Thyroid gland (tissue), 4 donors: ENCODE measurements at regions not wholly inside any gene's neighbourhood (a gene's known extent, or its start where the extent isn't known, plus 50 kb on each side); places are given as distances from the start of the nearest gene placed in this dataset.

Experiments used
- DNase-seq, 2 donors: peaks; one replicate each; pipeline ENCODE4 v3.0.0-alpha.2; 2019
- H3K27ac ChIP-seq, 3 donors: fragments of 200-600 bp; sonication (generic); 1 replicate in 2 of 3; 2 replicates in 1 of 3; pipeline ENCODE4 v1.5.1; 2016 to 2019; ENCODE audit warnings: mild to moderate bottlenecking in 1 of 3, moderate library complexity in 1 of 3
- H3K27me3 ChIP-seq: fragments of 200-600 bp; sonication (generic); one replicate; pipeline ENCODE4 v1.5.1; 2019
- H3K36me3 ChIP-seq, 2 donors: fragments of 200-600 bp; sonication (generic); one replicate each; pipeline ENCODE4 v1.5.1; 2016 to 2019
- H3K4me1 ChIP-seq, 2 donors: fragments of 200-600 bp; sonication (generic); one replicate each; pipeline ENCODE4 v1.5.1; 2017 to 2019
- H3K4me3 ChIP-seq, 3 donors: fragments of 200-600 bp; sonication (generic); replicated peaks in 1 of 3; 1 replicate in 2 of 3; 2 replicates in 1 of 3; pipeline ENCODE4 v1.5.1; 2016; ENCODE audit warnings: mild to moderate bottlenecking in 1 of 3
- H3K9me3 ChIP-seq: fragments of 200-600 bp; sonication (generic); one replicate; pipeline ENCODE4 v1.5.1; 2017
- POLR2A ChIP-seq, 2 donors: fragments of 450-650 bp; IDR thresholded peaks; one replicate each; pipeline ENCODE4 v1.6.1; 2017; ENCODE audit warnings: antibody characterized with exemption in 2 of 2, mild to moderate bottlenecking in 2 of 2, moderate library complexity in 1 of 2
- WGBS, 2 donors: methylation state at CpG; one replicate each; pipeline ENCODE4 v1.1.5; 2017; 5-methylcytosine and 5-hydroxymethylcytosine counted together
- intact Hi-C: fragments of 100-400 bp; cut with DNase I; formaldehyde crosslinking; loops from one replicate; pipeline ENCODE4 v1.15.1; 2023
- TF ChIP-seq, protein P1 (sequence below), 6 experiments: fragments of 200-600 bp in 3 of 6; fragments of 450-650 bp in 3 of 6; sonication (generic) in 3 of 6; IDR thresholded peaks; one replicate each; pipeline ENCODE4 v1.5.1; 2016 to 2019; ENCODE audit warnings: antibody characterized with exemption in 6 of 6, mild to moderate bottlenecking in 2 of 6, inconsistent platforms in 1 of 6, moderate library complexity in 1 of 6

DNA sequence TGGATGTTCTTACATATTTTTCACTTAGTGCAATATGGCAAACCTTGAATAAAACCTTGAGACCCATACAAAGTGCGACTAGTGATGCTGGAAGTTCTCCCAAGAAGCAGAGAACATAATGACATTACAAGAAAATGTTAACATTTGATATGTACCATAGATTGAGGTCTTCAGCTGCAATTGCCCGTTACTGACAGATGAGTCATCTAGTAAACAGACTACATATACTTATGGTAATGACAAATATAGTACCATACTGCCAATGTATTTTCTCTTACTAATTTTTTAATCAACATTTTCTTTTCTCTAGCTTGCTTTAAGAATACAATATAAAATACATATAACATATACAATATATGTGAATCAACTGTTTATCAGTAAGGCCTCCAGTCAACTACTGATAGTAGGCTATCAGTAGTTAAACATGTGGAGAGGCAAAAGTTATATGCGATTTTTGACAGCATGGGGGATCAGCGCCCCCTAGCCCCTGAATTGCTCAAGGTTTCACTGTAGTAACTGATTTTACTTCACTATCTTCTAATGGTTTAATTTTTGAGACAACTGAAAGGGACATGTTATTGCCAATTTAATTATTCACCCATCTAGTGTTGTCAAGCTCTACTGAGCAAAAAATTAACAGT is 166.7 kb upstream of the ADGRB3 start:
- no peaks in the 10 kb centered on the region for H3K27me3 ChIP-seq
- WGBS, 2 donors, result 42 to 56% methylated on average over 4 of the region's 4 CpGs
- H3K4me3 ChIP-seq, result no peak overlapping the region
- no peaks in the 10 kb centered on the region for H3K9me3 ChIP-seq
- H3K4me1 ChIP-seq, result no peaks in the 10 kb centered on the region
- H3K36me3 ChIP-seq, result no peaks in the 10 kb centered on the region
- intact Hi-C loops, result no loop called here
- TF ChIP-seq, protein P1, sequence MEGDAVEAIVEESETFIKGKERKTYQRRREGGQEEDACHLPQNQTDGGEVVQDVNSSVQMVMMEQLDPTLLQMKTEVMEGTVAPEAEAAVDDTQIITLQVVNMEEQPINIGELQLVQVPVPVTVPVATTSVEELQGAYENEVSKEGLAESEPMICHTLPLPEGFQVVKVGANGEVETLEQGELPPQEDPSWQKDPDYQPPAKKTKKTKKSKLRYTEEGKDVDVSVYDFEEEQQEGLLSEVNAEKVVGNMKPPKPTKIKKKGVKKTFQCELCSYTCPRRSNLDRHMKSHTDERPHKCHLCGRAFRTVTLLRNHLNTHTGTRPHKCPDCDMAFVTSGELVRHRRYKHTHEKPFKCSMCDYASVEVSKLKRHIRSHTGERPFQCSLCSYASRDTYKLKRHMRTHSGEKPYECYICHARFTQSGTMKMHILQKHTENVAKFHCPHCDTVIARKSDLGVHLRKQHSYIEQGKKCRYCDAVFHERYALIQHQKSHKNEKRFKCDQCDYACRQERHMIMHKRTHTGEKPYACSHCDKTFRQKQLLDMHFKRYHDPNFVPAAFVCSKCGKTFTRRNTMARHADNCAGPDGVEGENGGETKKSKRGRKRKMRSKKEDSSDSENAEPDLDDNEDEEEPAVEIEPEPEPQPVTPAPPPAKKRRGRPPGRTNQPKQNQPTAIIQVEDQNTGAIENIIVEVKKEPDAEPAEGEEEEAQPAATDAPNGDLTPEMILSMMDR (IDR thresholded peaks at IDR 0.05), result no peak
- TF ChIP-seq POLR2A (IDR thresholded peaks at IDR 0.05), result no peak
- no peak overlapping the region for H3K27ac ChIP-seq
- DNase-seq, result no peak

DNA sequence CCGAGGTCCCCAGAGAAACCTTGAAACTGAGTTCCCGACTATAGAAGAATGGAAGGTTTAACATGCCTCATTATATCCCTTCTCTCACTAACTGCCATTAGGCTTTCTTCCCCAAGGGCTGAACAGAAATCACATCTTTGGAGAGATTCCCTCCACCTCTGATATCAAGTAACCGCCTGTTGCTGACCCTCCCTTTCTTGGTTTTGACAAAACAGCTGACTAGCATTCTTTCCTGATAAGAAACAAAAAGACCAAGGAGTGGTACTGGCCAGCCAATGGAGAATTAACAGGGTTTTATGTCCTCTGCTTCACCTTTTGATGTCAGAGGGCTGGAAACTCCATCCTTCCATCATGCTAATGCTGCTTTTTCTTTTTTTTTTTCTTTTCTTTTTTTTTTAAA is 176.6 kb upstream of the ADGRB3 start:
- no peak for TF ChIP-seq POLR2A (IDR thresholded peaks at IDR 0.05)
- TF ChIP-seq, protein P1 (IDR thresholded peaks at IDR 0.05), result no peak
- DNase-seq, result no peak
- Histone ChIP-seq H3K27me3 (no peaks in the 10 kb centered on the region), H3K9me3 (no peaks in the 10 kb centered on the region), H3K4me1 (no peaks in the 10 kb centered on the region), H3K27ac (no peak overlapping the region), H3K36me3 (no peaks in the 10 kb centered on the region), H3K4me3 (no peak overlapping the region)
- 86 to 91% methylated on average over 3 of the region's 3 CpGs for WGBS, 2 donors
- intact Hi-C loops, result no loop called here

DNA sequence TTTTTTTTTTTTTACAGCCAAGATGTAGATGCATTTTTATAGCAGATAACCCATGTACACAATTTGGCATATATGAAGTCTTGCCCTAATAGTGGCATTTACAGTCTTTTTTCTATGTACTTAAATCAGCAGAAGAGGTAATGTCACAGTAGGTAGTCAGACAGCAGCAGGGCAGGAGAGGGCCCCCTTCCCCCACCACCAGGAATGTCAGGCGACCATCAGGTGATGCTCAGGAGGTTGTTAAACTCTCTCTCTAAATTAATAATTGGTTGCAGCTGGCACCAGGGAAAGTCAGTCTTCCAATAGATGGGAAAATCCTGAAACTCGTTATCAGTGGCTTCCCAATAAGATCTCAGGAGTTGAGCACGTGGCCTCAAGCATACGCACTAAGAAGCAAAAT is 188.0 kb upstream of the ADGRB3 start:
- Histone ChIP-seq H3K27me3 (no peaks in the 10 kb centered on the region), H3K27ac (no peak overlapping the region), H3K9me3 (no peaks in the 10 kb centered on the region), H3K4me1 (no peaks in the 10 kb centered on the region), H3K36me3 (no peaks in the 10 kb centered on the region), H3K4me3 (no peak overlapping the region)
- intact Hi-C loops, result no loop called here
- no peak for TF ChIP-seq POLR2A (IDR thresholded peaks at IDR 0.05)
- TF ChIP-seq, protein P1 (IDR thresholded peaks at IDR 0.05), result no peak
- 72 to 82% methylated on average over 4 of the region's 4 CpGs for WGBS, 2 donors
- DNase-seq, result no peak

DNA sequence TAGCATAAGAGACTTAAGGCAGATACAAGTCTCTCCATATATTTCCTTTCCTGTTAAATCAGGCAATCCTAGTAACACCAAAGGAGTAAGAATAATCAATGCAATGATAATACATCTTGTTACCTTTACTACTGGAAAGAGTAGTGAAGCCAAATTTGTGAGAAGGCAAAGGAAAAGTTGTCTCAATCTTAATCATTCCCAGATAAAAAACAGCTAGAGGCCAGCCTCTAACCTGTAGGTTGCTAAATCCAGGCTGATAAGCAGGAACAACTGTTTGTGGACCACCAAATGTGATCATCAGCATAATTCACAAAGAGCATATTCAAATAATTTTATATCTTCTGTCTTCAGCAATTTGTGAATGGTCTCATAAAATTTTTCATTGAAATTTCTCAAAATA is 189.2 kb upstream of the ADGRB3 start:
- intact Hi-C loops, result no loop called here
- DNase-seq, result no peak
- no peak overlapping the region for H3K27ac ChIP-seq
- TF ChIP-seq POLR2A (IDR thresholded peaks at IDR 0.05), result no peak
- TF ChIP-seq, protein P1 (IDR thresholded peaks at IDR 0.05), result no peak
- no peaks in the 10 kb centered on the region for H3K36me3 ChIP-seq
- no peaks in the 10 kb centered on the region for H3K27me3 ChIP-seq
- no peak overlapping the region for H3K4me3 ChIP-seq
- no peaks in the 10 kb centered on the region for H3K9me3 ChIP-seq
- no peaks in the 10 kb centered on the region for H3K4me1 ChIP-seq

DNA sequence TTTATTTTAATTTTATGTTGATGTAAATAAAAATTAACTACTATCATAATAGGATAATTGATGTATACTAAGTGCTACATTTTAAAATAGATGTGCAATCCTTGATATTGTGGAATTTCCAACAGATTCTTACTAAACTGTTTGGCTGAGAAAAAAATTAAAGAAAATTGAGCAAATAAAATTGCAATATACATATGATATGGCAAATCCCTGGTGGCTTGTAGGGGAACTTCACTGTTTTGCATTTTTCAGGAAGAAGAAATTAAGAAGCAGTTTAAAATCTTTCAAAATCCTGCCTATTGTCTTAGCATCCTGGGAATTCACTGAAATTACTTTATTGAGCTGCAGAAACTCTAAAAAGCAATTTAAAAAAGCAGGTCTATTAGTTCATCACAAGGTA is 191.4 kb upstream of the ADGRB3 start:
- TF ChIP-seq POLR2A (IDR thresholded peaks at IDR 0.05), result no peak
- TF ChIP-seq, protein P1 (IDR thresholded peaks at IDR 0.05), result no peak
- intact Hi-C loops, result no loop called here
- Histone ChIP-seq H3K27ac (no peak overlapping the region), H3K4me3 (no peak overlapping the region), H3K4me1 (no peaks in the 10 kb centered on the region), H3K27me3 (no peaks in the 10 kb centered on the region), H3K9me3 (no peaks in the 10 kb centered on the region), H3K36me3 (no peaks in the 10 kb centered on the region)
- DNase-seq, result no peak
